ENCODE measurements at regions not wholly inside any gene's neighbourhood (a gene's known extent, or its start where the extent isn't known, plus 50 kb on each side); places are given as distances from the start of the nearest gene placed in this dataset.

DNA sequence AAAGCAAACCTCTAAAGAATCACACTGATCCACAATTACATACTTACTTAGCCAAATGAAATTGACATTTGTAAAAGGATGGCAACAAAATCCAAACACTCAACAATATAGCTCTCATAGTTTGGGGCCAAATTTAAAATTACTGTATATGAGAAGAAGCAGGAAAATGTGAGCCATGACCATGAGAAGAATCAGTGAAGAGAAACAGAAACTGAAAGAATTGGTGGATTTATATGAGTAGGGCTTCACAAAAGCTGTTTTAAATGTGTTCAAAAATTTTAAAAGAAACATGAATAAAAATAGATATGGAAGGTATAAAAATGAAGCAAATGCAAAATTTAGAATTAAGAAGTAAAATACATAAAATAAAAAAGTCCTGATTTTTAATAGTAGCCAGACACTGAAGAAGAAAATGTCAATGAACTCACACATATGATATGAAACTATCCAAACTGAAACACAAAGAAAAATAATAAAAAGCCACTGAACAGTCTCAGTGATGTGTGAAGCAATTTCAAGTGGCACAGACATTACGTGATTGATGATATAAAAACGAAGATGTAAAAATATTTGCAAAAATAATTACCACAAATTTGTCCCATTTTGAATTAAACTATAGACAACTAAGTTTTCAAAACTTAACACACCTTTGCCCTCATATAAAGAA is 87.9 kb upstream of the MDGA2 start:
- no peak overlapping the region for H3K4me3 ChIP-seq (ENCODE audit: low read depth, low read length)
- TF ChIP-seq, protein P1, sequence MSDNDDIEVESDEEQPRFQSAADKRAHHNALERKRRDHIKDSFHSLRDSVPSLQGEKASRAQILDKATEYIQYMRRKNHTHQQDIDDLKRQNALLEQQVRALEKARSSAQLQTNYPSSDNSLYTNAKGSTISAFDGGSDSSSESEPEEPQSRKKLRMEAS (IDR thresholded peaks at IDR 0.05; ENCODE audit: low read depth, low read length), result no peak
- TF ChIP-seq, protein P2, sequence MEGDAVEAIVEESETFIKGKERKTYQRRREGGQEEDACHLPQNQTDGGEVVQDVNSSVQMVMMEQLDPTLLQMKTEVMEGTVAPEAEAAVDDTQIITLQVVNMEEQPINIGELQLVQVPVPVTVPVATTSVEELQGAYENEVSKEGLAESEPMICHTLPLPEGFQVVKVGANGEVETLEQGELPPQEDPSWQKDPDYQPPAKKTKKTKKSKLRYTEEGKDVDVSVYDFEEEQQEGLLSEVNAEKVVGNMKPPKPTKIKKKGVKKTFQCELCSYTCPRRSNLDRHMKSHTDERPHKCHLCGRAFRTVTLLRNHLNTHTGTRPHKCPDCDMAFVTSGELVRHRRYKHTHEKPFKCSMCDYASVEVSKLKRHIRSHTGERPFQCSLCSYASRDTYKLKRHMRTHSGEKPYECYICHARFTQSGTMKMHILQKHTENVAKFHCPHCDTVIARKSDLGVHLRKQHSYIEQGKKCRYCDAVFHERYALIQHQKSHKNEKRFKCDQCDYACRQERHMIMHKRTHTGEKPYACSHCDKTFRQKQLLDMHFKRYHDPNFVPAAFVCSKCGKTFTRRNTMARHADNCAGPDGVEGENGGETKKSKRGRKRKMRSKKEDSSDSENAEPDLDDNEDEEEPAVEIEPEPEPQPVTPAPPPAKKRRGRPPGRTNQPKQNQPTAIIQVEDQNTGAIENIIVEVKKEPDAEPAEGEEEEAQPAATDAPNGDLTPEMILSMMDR (IDR thresholded peaks at IDR 0.05; ENCODE audit: low read depth, low read length), result no peak
- TF ChIP-seq MYC (IDR thresholded peaks at IDR 0.05; ENCODE audit: low read depth, low read length), result no peak
- TF ChIP-seq POLR2A (IDR thresholded peaks at IDR 0.05; ENCODE audit: extremely low read depth, insufficient read length), result no peak

DNA sequence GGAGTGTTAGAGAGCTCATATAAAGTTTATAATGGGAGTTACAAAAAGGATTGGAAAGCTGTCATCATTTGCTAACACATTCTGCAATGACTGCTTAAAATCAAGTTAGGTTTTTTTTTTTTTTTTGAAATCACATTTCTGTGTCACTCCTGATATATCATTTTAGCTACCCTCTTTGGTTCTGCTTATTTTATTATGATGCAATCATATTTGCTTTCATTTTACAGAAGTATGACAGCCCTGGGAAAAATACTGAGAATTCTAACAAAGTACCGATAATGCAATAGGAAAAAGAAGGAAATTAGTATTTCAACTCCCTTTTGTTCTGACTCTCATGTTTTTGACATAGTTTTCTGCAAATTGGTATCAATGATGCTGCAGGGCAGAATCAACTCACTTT is 71.6 kb upstream of the MDGA2 start:
- no peak overlapping the region for H3K4me3 ChIP-seq (ENCODE audit: low read depth, low read length)
- TF ChIP-seq, protein P1 (IDR thresholded peaks at IDR 0.05; ENCODE audit: low read depth, low read length), result no peak
- TF ChIP-seq, protein P2 (IDR thresholded peaks at IDR 0.05; ENCODE audit: low read depth, low read length), result no peak
- TF ChIP-seq MYC (IDR thresholded peaks at IDR 0.05; ENCODE audit: low read depth, low read length) (no peak), POLR2A (IDR thresholded peaks at IDR 0.05; ENCODE audit: extremely low read depth, insufficient read length) (no peak)
- peak; percentile 1 for DNase-seq (ENCODE audit: low read depth)

More for the DNA sequence above, 87.9 kb upstream of the MDGA2 start:
- no peak for DNase-seq (ENCODE audit: low read depth)

DNA sequence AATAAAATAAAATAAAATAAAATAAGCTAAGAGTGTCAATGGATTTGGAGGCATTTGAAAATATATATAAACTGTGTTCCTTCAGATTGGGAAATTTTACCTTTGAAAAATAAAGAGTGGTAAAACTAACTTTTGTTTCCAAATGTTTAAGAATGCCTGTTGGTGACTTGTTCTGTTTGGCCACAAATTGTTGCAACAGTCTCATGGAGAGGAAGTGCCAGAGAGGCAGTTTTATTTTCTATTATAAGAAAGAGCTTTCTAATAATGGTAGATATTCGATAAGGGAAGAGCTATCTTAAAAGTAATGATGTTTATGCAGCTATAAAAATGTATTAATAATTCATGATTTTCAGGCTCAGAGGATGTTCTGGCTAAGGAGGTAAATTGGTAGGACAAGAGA is 68.8 kb upstream of the MDGA2 start:
- DNase-seq (ENCODE audit: low read depth), result peak; percentile 40
- TF ChIP-seq, protein P2 (IDR thresholded peaks at IDR 0.05; ENCODE audit: low read depth, low read length), result no peak
- no peak for TF ChIP-seq MYC (IDR thresholded peaks at IDR 0.05; ENCODE audit: low read depth, low read length)
- H3K4me3 ChIP-seq (ENCODE audit: low read depth, low read length), result no peak overlapping the region

DNA sequence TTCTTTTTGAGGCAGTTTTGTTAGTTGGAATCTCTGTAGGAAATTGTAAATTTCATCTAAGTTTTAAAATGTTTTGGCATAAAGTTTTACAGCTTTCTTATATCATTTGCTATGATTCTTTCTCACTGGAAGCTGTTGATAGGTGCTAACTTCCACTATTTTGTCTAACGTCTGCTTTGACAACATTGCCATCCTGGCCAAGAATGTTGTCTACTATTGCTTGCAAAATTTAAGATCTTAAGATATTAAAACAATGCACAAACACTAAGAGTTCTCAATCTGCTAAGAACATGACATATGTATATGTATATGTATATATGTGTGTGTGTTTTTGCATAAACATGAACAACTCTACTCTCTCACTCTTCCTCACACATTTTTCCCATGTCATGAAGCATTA is 64.1 kb upstream of the MDGA2 start:
- TF ChIP-seq, protein P2 (IDR thresholded peaks at IDR 0.05; ENCODE audit: low read depth, low read length), result no peak
- no peak overlapping the region for H3K4me3 ChIP-seq (ENCODE audit: low read depth, low read length)
- no peak for DNase-seq (ENCODE audit: low read depth)

DNA sequence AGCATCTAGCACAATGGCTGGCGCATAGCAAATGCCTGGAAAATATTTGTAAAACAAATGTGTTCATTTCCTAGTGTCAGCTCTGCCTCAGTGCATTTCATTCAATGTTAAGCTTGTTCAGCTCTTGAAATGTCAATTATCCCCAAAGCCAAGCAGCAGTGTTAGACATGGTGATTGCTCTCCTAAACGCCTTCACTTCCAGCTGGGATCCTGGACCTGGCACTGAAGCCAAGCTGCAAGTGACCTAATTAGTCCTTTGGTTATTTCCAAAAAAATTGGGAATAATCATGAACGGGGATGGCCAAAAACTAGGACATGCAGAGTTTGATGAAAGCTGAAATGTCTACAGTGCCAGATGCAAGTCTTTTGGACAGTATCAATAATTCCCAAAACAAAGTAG is 54.9 kb upstream of the MDGA2 start:
- TF ChIP-seq POLR2A (IDR thresholded peaks at IDR 0.05; ENCODE audit: extremely low read depth, insufficient read length) (no peak), MYC (IDR thresholded peaks at IDR 0.05; ENCODE audit: low read depth, low read length) (no peak)
- TF ChIP-seq, protein P2 (IDR thresholded peaks at IDR 0.05; ENCODE audit: low read depth, low read length), result no peak
- TF ChIP-seq, protein P1 (IDR thresholded peaks at IDR 0.05; ENCODE audit: low read depth, low read length), result no peak
- no peak for DNase-seq (ENCODE audit: low read depth)
- H3K4me3 ChIP-seq (ENCODE audit: low read depth, low read length), result no peak overlapping the region
